HG03575 (cell line): ENCODE measurements at regions not wholly inside any gene's neighbourhood (a gene's known extent, or its start where the extent isn't known, plus 50 kb on each side); places are given as distances from the start of the nearest gene placed in this dataset.
A peak's percentile ranks its signal among the peaks of the same experiment; 100 is the strongest.
"Not testable (repeated sequence)": the region's sequence is repeated elsewhere in the genome, so short reads cannot be mapped to it uniquely, and the experiment has no call there.

ENCODE experiments used
- ATAC-seq: cut with Tn5 transposase; IDR thresholded peaks from one replicate; pipeline ENCODE4 v1.9.1; 2021; ENCODE audit not compliant: unreplicated experiment, insufficient number of reproducible peaks, low FRiP score; ENCODE audit errors: extremely low read depth

DNA sequence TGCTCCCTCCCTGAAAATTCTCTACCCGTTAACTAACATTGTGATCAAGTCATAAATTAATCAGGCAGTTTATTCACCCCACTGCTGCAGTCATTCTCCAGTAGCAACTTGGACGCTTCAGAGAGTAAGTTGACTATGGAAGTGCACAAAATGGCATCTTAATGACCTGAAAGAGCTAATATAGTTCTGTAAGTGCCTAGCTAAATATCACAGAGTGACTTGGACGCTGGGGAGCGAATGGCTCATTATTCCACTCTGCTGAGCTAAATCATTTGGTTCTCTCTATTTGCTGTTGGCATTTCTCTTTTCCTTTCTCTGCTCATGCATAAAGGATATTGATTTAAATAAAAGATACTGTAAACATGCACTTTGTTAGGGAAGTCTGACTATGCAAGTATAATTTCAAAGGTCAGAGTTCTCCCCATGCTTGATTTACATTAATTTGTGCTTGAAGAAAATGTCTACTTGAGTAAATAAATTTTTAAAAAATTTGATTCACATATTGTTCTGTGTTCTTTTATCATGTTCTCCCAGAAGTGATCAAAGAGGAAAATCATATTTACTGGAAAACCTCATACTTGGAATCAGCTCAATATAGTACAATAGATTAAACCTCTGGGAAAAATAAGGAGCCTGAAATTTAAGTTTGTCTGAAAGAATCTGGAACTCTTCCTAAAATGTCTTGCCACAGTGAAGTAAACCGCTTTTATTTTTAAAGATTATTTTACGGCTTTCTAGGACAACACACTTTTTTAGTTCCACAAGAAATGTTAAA lies 169.5 kb upstream of the HAPLN1 start:
- no peak for ATAC-seq

DNA sequence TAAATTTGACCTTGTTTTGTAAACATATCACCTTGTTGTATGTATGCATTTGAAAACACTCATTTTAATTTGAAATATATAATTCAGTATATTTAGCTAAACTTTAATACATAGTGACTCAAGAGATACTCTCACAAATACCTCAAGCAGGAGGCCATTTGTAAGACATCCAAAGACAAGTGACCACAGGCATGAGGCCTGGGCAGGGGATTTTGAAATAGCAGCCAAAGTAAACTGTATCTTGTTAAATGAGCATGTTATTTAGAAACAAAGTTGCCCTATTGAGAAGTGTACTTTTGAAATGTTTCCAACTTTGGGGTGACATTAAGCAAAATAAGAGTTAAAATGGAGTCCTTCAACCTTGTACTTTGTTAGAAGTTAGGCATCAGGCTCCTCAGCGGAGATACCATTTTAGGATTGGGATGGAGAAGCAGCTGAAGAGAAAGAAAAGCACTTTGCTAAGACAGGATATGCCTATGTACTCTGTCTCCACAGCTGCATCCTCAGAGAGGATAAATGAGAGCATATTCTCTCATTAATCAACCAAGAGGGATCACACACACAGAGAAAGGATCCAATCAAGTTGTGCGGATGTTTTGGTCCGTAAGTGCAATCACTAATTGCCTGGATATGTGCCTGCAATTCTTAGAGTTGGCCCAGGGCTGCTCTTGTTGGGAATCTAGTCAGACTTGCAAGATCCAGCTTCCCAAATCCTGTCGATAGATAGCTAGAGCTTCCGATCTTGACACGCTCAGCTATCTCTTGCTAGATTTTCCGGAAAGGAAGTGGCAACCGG lies 157.5 kb upstream of the HAPLN1 start:
- ATAC-seq: no peak

DNA sequence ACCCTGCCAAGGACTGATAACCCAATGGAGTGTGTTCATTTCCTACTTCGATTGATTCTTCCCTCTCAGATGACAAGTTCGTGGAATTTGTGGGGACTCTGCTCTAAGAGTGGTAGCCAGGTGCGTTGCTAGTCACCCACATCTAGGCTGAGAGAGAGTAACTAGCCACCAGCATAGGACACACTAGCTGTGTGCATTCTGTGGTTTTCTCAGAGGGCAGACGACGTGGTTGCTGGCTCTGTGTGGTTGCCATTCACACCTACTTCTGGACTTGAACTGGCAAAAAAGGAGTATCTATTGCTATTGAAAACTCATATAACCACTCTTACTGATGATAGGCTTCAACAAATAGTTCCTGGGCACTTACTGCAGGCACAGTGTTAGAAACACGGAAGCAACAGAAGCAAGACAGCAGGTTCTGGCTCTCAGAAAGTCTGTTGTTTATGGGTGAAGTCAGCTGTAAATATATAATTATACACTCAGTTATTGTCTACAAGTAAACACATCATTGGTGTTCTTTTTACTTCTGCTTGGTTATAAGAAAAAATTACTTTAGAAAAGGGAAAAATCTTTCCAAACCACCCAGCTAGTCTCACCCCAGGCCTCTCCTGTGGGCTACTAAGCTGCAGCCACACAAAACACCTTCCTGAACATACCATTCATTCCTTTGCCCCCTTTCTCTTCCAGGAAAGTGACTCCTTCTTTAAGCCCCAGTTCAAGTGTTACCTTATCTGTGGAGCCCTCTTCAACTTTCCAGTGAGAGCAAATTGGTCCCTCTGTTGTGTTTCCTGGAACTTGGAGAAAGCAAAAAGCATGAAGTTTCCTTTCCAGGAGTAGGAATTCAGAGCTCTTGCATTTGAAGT lies 151.1 kb upstream of the HAPLN1 start:
- no peak for ATAC-seq

DNA sequence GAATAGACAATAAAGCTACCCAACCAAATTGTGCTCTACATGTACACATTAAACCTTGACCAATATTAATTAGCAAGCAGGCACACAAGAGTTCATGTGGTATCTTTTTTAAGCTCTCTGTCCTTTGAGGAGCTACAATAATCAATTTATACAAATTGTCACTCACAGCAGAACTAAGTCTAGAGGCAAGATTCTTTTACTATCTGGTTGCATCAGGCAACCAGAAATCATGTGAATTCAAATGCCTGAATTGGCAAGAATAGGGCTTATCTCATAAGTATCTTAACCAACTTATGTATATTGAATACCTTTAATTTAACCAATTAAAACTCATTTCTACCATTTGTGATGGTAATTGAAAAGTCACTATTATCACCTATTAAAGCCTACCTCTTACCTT lies 145.5 kb upstream of the HAPLN1 start:
- no peak for ATAC-seq

DNA sequence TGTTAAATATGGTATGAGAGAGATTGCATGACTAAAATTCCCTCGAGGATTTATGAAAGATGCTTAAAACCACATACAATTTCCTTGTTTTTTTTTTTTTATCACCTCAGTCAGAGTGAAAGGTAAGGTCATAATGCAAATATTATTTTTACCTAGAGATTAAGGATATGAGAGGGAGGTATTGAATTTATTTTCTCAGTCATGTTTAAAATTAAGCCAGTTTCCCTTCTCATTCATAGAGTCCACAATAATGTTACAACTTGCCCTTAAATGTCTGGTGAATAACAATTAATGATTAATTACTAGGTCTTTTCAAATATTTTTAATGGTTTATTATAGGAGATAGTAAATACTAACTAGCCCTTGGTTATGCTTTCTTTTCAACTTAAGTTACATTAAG lies 144.9 kb upstream of the HAPLN1 start:
- ATAC-seq: no peak

DNA sequence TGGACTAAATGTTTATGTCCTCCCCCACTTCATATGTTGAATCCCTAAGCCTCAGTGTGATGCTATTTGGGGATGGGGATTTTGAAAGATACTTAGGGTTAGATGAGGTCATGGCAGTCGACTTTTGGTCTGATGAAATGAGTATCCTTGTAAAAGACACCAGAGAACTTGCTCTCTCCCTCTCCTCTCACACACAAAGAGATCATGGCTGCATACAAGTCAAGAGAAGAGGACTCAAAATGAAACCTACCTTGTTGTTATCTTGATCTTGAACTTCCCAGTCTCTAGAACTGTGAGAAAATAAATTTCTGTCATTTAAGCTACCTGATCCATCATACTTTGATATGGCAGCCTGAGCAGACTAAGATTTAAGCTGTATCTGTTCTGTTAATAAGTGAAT lies 144.0 kb upstream of the HAPLN1 start:
- no peak for ATAC-seq

DNA sequence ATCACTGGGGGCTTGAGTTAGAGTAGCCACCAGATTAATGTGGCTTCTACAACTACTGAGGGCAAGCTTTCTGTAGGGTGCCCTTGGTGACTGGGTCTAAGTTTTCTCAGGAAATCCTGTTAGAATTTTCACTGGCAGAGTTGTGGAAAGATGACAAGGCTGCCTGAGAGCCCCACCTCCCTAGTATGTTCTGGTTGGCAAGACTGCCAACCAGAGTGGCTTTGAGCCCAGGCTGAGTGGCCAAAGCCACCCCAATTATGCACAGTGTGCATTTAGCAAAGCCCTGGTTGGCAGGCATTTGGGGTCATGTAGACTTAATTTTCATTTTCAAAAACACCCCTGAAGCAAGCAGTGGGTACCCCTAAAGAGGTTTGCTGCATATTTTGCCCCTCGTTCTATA lies 136.7 kb upstream of the HAPLN1 start:
- no peak for ATAC-seq

DNA sequence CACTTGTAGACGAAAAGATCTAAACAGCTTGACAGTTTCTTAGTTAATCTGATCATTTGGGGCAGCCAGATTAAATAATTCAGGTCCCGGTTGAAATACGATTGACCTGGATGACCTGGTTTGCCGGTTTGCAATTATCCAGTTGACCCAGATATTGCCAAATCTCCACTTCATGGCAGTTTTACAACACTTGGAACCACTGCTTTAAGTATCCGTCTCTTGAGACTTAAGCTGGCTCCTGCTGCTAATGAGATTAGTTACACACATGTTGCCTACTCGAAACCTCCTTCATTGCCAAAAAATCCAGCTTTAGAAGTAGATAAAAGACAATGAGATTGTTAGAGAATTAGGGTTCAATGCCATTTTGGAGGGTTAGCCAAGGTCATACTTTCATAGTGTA lies 136.2 kb upstream of the HAPLN1 start:
- ATAC-seq: no peak

DNA sequence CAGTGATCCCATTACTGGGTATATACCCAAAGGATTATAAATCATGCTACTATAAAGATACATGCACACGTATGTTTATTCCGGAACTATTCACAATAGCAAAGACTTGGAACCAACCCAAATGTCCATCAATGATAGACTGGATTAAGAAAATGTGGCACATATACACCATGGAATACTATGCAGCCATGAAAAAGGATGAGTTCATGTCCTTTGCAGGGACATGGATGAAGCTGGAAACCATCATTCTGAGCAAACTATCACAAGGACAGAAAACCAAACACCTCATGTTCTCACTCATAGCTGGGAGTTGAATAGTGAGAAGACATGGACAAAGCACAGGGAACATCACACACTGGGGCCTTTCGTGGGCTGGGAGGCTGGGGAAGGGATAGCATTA lies 129.8 kb upstream of the HAPLN1 start:
- ATAC-seq: not testable (repeated sequence)

DNA sequence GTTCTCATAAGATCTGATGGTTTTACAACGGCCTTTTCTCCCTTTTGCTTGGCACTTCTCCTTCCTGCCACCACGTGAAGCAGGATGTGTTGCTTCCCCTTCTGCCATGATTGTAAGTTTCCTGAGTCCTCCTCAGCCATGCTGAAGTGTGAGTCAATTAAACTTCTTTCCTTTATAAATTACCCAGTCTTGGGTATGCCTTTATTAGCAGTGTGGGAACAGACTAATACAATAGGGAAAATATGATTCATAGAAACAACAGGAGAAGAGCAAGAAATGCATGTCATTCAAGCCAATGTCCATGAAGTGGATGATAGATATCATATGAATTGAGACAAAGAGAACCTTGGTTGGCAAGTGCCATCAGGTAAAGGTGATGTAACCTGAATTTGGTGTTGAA lies 128.3 kb upstream of the HAPLN1 start:
- ATAC-seq: no peak

DNA sequence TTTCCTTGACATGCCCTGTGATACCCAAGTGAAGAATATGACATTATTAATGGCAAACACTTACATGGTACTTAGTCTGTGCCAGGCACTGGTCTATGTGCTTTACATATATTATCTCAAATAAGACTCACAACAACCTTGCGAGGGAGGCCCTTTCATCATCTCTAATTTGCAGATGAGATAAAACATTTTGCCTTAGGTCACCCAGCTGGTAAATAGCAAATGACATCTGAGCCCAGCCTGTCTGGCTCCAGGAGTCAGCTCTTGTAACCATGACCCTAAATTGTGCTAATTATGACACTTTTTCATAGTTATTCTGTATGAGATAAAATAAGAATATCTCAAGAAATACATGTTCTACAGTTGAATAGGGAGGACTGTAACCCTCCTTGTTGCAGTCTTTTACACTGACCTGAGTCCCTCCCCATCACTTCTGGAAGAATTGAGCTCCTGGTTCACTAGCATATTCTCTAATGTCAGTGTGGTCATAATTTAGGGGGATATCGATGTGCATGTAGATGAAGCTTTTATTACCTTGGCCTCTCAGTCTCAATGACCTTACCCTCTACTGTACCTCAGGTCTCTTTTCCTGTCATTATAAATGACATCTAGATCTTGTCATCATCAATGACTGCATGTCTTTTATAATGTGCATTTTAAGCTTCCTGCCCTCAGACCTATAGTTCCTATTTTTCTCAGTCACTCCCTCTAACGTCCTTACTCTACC lies 126.1 kb upstream of the HAPLN1 start:
- no peak for ATAC-seq

DNA sequence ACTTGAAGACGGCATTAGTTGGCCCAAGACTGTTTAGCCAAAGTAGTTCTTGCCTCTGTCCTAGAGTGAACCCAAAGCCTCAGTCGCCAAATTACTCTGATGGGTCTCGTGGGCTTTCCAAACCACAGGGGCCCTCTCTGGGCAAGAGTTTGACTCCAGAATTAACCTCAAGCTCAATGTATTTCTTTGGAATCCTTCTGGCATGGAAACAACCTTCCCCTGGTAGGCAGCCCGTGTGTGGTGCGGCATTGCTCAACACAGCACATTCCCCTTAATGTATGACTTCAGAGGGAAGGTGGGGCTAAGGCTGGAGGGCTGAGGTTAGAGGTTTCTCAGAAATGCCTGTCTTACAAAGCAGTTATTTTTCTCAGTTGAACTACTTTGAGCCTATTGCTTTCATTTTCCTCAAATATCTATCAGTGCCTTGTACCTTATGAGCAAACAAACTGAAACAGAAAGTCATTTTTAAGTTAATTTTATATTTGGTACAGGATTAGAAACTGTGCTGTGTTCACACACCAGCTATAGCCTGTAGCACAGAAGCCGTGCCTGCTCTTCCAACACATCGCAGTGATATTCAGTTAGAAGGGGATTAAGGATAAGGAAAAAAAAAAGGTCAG lies 123.9 kb upstream of the HAPLN1 start:
- peak; percentile 99 for ATAC-seq

DNA sequence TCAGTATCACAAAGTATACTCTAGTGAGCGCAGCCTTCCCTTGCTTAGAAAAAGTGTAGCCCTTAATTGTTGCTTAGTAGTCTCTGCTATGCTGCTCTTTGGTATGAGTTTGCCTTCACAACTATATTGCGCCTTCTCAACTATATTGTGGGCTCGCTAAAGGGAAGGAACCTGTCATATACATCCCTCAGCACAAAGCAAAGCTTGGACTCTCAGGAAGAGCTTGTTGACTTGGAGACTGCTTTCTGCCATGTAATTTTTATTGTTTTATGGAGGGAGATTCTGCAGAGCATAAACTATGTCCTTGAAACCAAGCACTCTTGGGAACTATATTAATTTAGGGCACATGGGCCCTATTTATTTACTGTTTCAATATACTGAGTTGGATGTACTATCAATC lies 119.1 kb upstream of the HAPLN1 start:
- ATAC-seq: no peak

DNA sequence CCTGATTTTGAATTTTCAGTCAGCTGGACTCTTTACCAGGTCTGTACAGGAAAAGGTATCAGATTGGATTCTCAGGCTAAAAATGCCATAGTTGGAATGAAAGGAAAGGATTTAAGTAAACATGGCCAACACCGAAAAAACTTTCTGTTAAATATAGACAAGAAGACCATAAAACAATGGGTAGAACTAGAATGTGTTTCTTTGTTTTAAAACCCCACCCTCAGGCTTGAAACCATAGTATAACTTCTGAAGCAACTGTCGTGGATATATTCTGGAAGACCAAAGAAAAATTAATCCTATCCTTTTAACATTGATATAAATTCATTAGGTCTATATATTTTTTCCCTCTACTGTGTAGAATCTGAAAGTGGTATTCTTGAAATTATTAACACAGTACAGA lies 118.6 kb upstream of the HAPLN1 start:
- ATAC-seq: no peak

DNA sequence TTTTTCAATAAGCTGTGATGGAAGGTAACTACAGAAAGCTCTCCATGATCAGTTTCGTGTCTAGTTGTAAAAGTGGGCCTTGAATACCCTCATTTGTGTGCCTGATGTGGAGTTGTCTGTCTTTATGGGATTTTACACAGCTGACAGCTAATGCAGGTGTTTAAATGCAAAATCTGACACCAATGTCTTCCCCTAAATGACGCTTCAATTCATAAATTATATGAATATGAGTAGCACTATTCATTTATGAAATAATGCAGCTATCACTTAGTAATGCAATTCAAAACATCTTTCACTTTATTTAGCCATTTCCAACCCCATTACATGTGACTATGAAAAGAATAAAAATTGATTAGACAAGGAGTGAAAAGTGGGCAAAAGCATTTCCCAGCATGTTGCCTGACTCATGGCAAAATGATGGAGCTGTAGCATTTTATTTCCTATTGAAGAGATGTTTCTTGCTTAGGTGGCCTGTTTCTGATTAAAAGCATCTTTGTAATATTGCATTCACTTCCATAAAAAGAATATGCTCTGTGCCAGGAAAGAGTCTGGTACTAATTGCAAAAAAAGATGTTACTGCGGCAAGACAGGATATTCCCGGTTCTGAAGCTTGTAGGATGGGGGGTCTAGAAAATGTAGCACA lies 116.7 kb upstream of the HAPLN1 start:
- ATAC-seq: no peak

DNA sequence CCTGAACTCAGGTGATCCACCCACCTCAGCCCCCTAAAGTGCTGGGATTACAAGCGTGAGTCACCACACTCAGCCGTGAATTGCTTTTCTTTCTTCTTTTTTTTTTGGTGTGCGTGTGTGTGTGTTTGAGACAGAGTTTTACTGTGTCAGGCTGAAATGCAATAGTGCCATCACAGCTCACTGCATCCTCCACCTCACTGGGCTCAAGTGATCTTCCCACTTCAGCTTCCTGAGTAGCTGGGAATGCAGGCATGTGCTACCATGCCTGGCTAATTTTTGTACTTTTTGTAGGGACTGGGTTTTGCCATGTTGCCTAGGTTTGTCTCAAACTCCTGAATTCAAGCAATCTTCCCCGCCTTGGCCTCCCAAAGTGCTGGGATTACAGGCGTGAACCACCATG lies 113.7 kb upstream of the HAPLN1 start:
- ATAC-seq: no peak

DNA sequence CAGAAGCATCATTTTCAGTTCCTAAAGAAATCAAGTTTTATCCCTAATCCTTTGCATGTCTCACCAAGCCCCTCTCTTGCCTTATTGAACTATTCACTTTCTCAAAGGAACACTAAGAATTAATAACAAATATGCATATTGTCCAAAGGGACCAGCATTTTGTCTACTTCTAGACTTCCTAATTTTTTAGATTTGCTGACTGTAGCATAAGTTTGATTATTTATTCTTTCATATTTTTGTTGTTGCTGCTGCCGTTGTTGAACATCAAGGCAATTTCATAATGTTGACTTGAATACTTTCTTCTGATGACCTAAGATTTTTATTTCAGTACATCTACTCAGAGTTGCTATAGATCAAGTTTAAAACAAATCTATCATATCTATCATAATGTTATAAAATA lies 111.2 kb upstream of the HAPLN1 start:
- no peak for ATAC-seq

DNA sequence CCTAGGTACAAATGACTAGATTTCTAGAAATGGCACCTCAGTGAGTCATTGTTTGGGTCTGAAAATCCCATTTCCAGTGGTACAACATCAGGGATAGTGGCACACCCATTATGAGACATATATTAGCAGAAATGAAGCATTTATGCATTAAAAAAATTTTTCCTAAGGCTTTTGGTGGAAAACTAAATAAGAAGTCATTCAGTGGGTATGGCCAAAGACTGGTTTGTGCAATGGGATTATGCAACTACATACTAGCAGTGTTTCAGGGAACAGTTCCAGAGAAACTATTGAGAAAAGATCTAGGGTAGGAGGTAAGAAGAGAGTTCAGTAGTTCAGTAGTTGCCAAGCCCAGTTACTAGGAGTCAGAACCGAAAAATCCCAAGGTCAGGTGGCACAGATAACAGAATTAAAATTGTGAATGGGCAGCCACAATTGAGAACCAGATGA lies 106.5 kb upstream of the HAPLN1 start:
- ATAC-seq: no peak
